ENCODE measurements at regions not wholly inside any gene's neighbourhood (a gene's known extent, or its start where the extent isn't known, plus 50 kb on each side); places are given as distances from the start of the nearest gene placed in this dataset.

GRCh38 chr6:1081551-1082284 is 230.2 kb upstream of the FOXQ1 start:
- no peak overlapping the region for H3K27ac Mint-ChIP-seq
- peaks cover 0 to 21% of the 10 kb centered on the region in 2 donors for H3K27me3 Mint-ChIP-seq
- CTCF ChIA-PET: no interaction called here
- no peaks in the 10 kb centered on the region for H3K4me1 Mint-ChIP-seq
- Histone ChIP-seq H3K27me3 (replicated peaks in 1 of 2; ENCODE audit: control insufficient read depth in 2 of 2, extremely low read depth in 1 of 2, insufficient read depth in 2 of 2, low read length in 1 of 2) (peaks cover 0 to 11% of the 10 kb centered on the region in 2 experiments), H3K36me3 (ENCODE audit: control insufficient read depth in 2 of 2, extremely low read depth in 1 of 2, insufficient read depth in 1 of 2, low read length in 1 of 2) (no peaks in the 10 kb centered on the region), H3K4me3 (ENCODE audit: control insufficient read depth in 1 of 2, extremely low read depth in 1 of 2, low read length in 1 of 2) (no peak overlapping the region), H3K4me1 (ENCODE audit: control insufficient read depth in 1 of 2, extremely low read depth in 1 of 2, insufficient read depth in 2 of 2, low read length in 2 of 2) (no peaks in the 10 kb centered on the region), H3K9me3 (no peaks in the 10 kb centered on the region), H3K27ac (ENCODE audit: low read length) (no peak overlapping the region)
- no peak for ATAC-seq (replicated peaks in 1 of 4)
- H3K36me3 Mint-ChIP-seq: no peaks in the 10 kb centered on the region
- H3K9me3 Mint-ChIP-seq: no peaks in the 10 kb centered on the region
- no peak for DNase-seq
- POLR2A ChIA-PET: no interaction called here
- 69% methylated on average over 3 of the region's 7 CpGs for WGBS (ENCODE audit: insufficient coverage)
- H3K4me3 Mint-ChIP-seq: no peak overlapping the region

GRCh38 chr6:1080453-1081337 is 231.2 kb upstream of the FOXQ1 start:
- Mint-ChIP-seq H3K9me3 (no peaks in the 10 kb centered on the region), H3K36me3 (no peaks in the 10 kb centered on the region), H3K4me1 (no peaks in the 10 kb centered on the region), H3K27ac (no peak overlapping the region), H3K27me3 (peaks cover 6 to 18% of the 10 kb centered on the region in 2 donors), H3K4me3 (no peak overlapping the region)
- peaks cover 0 to 14% of the 10 kb centered on the region in 2 experiments for H3K27me3 ChIP-seq (replicated peaks in 1 of 2; ENCODE audit: control insufficient read depth in 2 of 2, extremely low read depth in 1 of 2, insufficient read depth in 2 of 2, low read length in 1 of 2)
- no peak for DNase-seq
- CTCF ChIA-PET: no interaction called here
- H3K36me3 ChIP-seq (ENCODE audit: control insufficient read depth in 2 of 2, extremely low read depth in 1 of 2, insufficient read depth in 1 of 2, low read length in 1 of 2): no peaks in the 10 kb centered on the region
- ATAC-seq (replicated peaks in 1 of 4): no peak
- WGBS (ENCODE audit: insufficient coverage): 87% methylated on average over 27 of the region's 34 CpGs
- no peaks in the 10 kb centered on the region for H3K4me1 ChIP-seq (ENCODE audit: control insufficient read depth in 1 of 2, extremely low read depth in 1 of 2, insufficient read depth in 2 of 2, low read length in 2 of 2)
- POLR2A ChIA-PET: no interaction called here
- H3K4me3 ChIP-seq (ENCODE audit: control insufficient read depth in 1 of 2, extremely low read depth in 1 of 2, low read length in 1 of 2): no peak overlapping the region
- no peaks in the 10 kb centered on the region for H3K9me3 ChIP-seq
- H3K27ac ChIP-seq (ENCODE audit: low read length): no peak overlapping the region

GRCh38 chr6:1079525-1079924 is 232.4 kb upstream of the FOXQ1 start:
- H3K4me1 ChIP-seq (ENCODE audit: control insufficient read depth in 1 of 2, extremely low read depth in 1 of 2, insufficient read depth in 2 of 2, low read length in 2 of 2): no peaks in the 10 kb centered on the region
- ATAC-seq (replicated peaks in 1 of 4) (no peak), DNase-seq (no peak)
- no peak overlapping the region for H3K27ac Mint-ChIP-seq
- H3K36me3 ChIP-seq (ENCODE audit: control insufficient read depth in 2 of 2, extremely low read depth in 1 of 2, insufficient read depth in 1 of 2, low read length in 1 of 2): no peaks in the 10 kb centered on the region
- no peak overlapping the region for H3K4me3 Mint-ChIP-seq
- H3K27me3 ChIP-seq (replicated peaks in 1 of 2; ENCODE audit: control insufficient read depth in 2 of 2, extremely low read depth in 1 of 2, insufficient read depth in 2 of 2, low read length in 1 of 2): peaks cover 0 to 14% of the 10 kb centered on the region in 2 experiments
- no peaks in the 10 kb centered on the region for H3K9me3 ChIP-seq
- H3K4me1 Mint-ChIP-seq: no peaks in the 10 kb centered on the region
- ChIA-PET CTCF (no interaction called here), POLR2A (no interaction called here)
- H3K27ac ChIP-seq (ENCODE audit: low read length): no peak overlapping the region
- H3K27me3 Mint-ChIP-seq: peaks cover 6 to 20% of the 10 kb centered on the region in 2 donors
- no peak overlapping the region for H3K4me3 ChIP-seq (ENCODE audit: control insufficient read depth in 1 of 2, extremely low read depth in 1 of 2, low read length in 1 of 2)
- no peaks in the 10 kb centered on the region for H3K36me3 Mint-ChIP-seq
- 0% methylated on average over 1 of the region's 6 CpGs for WGBS (ENCODE audit: insufficient coverage)
- no peaks in the 10 kb centered on the region for H3K9me3 Mint-ChIP-seq

- 87% methylated on average over 13 of the region's 22 CpGs for WGBS (ENCODE audit: insufficient coverage)
- Histone ChIP-seq H3K9me3 (no peaks in the 10 kb centered on the region), H3K27me3 (replicated peaks in 1 of 2; ENCODE audit: control insufficient read depth in 2 of 2, extremely low read depth in 1 of 2, insufficient read depth in 2 of 2, low read length in 1 of 2) (peaks cover 0 to 20% of the 10 kb centered on the region in 2 experiments), H3K36me3 (ENCODE audit: control insufficient read depth in 2 of 2, extremely low read depth in 1 of 2, insufficient read depth in 1 of 2, low read length in 1 of 2) (no peaks in the 10 kb centered on the region), H3K4me1 (ENCODE audit: control insufficient read depth in 1 of 2, extremely low read depth in 1 of 2, insufficient read depth in 2 of 2, low read length in 2 of 2) (no peaks in the 10 kb centered on the region), H3K27ac (ENCODE audit: low read length) (no peak overlapping the region), H3K4me3 (ENCODE audit: control insufficient read depth in 1 of 2, extremely low read depth in 1 of 2, low read length in 1 of 2) (no peak overlapping the region)
- POLR2A ChIA-PET: no interaction called here
- Mint-ChIP-seq H3K4me3 (no peak overlapping the region), H3K27ac (no peak overlapping the region), H3K9me3 (no peaks in the 10 kb centered on the region), H3K4me1 (no peaks in the 10 kb centered on the region), H3K27me3 (peaks cover 6 to 20% of the 10 kb centered on the region in 2 donors), H3K36me3 (no peaks in the 10 kb centered on the region)
- DNase-seq: no peak
- ATAC-seq (replicated peaks in 1 of 4): no peak
- CTCF ChIA-PET: no interaction called here
Measured at GRCh38 chr6:1077478-1078416, 234.2 kb upstream of the FOXQ1 start.

- no peak overlapping the region for H3K27ac Mint-ChIP-seq
- 82% methylated on average over 10 of the region's 17 CpGs for WGBS (ENCODE audit: insufficient coverage)
- Histone ChIP-seq H3K27ac (ENCODE audit: low read length) (no peak overlapping the region), H3K9me3 (no peaks in the 10 kb centered on the region), H3K4me1 (ENCODE audit: control insufficient read depth in 1 of 2, extremely low read depth in 1 of 2, insufficient read depth in 2 of 2, low read length in 2 of 2) (no peaks in the 10 kb centered on the region), H3K27me3 (replicated peaks in 1 of 2; ENCODE audit: control insufficient read depth in 2 of 2, extremely low read depth in 1 of 2, insufficient read depth in 2 of 2, low read length in 1 of 2) (peaks cover 0 to 20% of the 10 kb centered on the region in 2 experiments), H3K36me3 (ENCODE audit: control insufficient read depth in 2 of 2, extremely low read depth in 1 of 2, insufficient read depth in 1 of 2, low read length in 1 of 2) (no peaks in the 10 kb centered on the region), H3K4me3 (ENCODE audit: control insufficient read depth in 1 of 2, extremely low read depth in 1 of 2, low read length in 1 of 2) (no peak overlapping the region)
- H3K9me3 Mint-ChIP-seq: no peaks in the 10 kb centered on the region
- no peaks in the 10 kb centered on the region for H3K4me1 Mint-ChIP-seq
- peaks cover 6 to 18% of the 10 kb centered on the region in 2 donors for H3K27me3 Mint-ChIP-seq
- DNase-seq: no peak
- POLR2A ChIA-PET: no interaction called here
- CTCF ChIA-PET: no interaction called here
- H3K36me3 Mint-ChIP-seq: no peaks in the 10 kb centered on the region
- H3K4me3 Mint-ChIP-seq: no peak overlapping the region
- ATAC-seq (replicated peaks in 1 of 4): no peak
Measured at GRCh38 chr6:1076531-1077459, 235.1 kb upstream of the FOXQ1 start.
